NCI-H510A treated with DMSO at 0.1 percent for 48 hours (cell line): ENCODE measurements at regions not wholly inside any gene's neighbourhood (a gene's known extent, or its start where the extent isn't known, plus 50 kb on each side); places are given as distances from the start of the nearest gene placed in this dataset.

ENCODE experiments used
- DNase-seq: peaks from one replicate; lab custom pipeline; 2025; lab: John Stamatoyannopoulos, UW

DNA sequence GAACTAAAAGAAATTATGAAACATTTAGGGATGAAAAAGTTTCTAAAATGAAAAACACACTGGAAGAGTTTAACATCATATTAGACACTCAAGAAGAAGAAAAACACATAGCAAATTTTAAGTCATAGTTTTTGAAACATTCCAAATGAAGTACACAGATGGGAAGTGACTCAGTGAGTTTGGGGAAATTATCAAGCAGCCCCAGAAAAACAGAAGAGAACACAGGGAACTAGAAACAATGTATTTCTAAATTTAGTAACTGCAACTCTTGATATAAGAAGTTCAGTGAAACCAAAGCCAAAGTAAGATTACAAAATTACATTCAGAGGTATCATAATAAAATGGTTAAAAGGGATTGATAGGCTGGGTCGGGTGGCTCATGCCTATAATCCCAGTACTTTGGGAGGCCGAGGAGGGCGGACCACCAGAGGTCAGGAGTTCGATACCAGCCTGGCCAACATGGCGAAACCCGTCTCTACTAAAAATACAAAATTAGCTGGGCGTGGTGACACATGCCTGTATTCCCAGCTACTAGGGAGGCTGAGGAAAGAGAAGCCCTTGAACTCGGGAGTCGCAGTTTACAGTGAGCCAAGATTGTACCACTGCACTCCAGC lies 461.2 kb downstream of the KCTD8 start:
- no peak for DNase-seq

DNA sequence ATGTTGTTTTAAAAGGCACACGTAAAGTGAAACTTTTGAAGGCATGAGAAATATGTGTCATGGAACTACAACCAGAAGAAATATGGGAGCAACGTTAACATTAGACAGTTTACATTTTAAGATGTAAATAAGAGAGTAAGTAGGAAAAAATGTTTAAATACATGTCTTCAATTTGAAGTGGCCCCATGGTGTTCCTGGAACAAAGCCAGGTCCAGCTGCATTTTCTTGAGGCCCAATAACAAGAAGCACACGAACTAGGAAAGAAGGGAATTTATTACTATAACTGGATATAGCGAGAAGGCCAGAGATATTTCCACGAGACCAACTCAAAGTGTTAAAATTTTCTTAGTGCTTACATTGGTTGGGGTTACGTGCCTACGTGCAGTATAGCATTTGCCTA lies 458.1 kb downstream of the KCTD8 start:
- DNase-seq, result no peak

DNA sequence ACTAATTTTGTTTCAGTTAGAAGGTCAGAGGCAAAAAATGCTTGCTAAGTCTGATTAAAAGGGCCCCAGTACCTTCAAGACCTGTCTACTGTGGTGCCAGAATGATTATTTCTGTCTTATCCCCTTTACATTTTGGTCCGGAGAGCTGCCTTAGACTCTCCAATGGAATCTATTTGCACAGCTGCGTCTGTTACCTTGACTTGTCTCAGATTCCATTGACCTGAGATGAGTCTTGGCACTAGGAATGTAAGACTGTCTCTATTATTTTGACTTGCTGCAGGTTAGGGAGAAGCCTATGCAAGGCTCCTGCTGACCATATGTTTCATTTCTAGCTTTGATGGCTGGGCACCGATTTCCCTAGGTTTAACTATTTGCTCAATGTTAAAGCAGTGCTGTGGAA lies 457.6 kb downstream of the KCTD8 start:
- DNase-seq, result peak; percentile 9

DNA sequence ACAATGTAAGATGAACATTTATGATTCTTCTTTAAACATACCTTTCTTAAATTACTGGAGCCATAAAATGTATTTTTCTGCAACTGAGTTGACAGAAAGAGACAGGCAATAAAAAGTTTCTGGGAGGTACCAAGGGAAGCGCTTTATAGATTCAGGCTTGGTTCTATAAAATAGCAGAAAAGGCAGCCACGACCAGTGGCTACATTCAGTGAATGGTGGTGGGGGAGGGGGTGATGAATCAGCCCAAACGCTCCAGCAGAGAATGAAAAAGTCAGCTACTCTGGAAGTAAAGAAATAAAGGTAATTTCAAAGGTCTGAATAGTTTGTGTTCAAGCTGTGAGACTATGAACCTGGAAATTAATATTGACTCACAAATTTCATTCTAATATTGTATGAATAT lies 456.1 kb downstream of the KCTD8 start:
- DNase-seq, result no peak

DNA sequence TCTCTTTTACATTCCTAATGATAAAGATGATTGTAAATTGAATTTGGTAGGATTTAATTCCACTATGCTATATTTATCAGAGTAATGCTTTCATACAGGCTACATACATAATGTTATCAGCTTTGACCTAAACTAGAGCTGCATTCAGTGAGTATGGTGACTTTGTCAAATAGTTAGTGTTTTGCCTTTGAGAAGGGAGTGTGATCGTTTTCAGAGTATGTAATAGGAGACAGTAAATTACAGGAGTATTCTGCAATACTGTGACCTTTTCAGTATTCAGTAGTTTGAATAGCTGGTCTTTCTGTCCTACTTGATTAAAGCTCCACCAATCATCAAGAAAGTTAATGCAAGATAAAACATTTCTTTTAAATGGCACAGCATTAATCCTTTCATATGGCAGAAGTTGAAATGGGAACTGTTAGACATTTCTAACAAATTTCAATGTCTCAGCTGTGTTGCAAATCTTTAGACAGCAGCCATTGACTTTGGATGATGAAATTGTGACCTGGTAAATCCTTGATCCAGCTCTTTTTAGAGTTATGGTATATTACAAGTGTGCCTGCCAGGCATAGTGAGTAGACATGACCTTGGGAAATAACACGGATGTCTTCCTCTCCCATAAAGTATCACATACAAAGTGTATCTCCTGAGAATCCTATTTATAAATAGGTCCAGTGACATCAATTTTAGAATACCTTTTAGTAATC lies 455.3 kb downstream of the KCTD8 start:
- no peak for DNase-seq

DNA sequence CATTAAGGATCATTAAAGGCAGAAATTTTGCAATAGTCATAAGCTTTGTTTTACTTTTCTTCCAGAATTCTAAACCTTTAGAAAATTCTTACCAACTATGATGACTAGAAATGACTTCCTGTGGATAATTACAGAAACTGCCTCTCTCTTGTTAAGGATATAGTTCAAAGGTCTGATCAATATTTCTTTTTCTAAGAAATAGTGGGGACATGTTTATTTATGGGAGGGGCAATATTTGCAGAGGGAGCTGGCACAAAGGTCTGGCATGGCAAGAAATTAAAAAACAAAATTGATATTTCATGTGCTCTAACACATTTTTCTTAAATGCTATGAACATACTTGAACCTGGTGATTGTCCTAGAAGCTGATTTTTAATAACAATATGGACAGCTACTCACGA lies 448.9 kb downstream of the KCTD8 start:
- no peak for DNase-seq

DNA sequence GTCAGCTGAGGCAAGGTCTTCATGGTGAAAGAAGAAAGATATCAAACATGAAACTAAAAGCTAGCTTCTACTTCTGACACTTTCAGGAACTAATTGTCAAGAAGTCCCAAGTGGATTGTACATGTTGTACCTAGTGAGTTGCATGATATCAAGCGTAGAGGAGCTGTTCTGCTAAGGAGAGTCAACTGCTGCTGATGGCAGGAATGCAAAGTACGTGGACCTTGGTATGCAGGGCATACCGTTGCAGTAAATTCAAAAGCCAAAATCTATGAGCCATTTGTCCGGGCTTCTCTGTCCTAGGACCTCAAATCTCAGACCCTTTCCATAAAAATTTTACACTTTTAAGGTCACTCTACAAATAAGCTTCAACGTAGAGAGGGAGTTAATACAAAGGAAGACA lies 446.2 kb downstream of the KCTD8 start:
- no peak for DNase-seq

DNA sequence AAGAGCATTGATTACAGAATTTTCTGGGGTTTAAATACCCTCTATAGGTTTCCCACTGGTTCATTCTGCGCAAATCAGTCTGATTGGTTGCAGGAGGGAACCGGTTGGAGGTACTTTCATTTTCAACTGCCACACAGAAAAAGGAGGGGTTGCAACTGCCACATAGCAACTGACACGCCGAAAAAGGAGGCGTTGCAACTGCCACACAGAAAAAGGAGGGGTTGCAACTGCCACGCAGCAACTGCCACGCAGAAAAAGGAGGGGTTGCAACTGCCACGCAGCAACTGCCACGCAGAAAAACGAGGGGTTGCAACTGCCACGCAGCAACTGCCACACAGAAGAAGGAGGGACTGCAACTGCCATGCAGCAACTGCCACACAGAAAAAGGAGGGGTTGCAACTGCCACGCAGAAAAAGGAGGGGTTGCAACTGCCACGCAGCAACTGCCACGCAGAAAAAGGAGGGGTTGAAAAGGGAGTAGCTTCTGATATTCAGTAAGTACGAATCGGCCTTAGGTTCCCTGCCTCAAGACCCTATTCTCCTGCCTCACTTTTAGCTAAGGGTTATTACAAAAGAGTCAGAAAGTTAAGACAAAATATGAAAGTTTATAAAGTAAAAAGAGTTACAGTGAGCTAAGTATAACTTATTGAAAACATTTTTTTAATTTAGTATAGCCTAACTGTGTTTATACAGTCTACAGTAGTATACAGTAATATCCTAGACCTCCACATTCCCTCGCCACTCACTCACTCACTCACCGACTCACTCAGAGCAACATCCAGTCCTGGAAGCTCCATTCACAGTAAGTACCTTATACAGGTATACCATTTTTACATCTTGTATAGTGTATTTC lies 431.8 kb downstream of the KCTD8 start:
- no peak for DNase-seq

DNA sequence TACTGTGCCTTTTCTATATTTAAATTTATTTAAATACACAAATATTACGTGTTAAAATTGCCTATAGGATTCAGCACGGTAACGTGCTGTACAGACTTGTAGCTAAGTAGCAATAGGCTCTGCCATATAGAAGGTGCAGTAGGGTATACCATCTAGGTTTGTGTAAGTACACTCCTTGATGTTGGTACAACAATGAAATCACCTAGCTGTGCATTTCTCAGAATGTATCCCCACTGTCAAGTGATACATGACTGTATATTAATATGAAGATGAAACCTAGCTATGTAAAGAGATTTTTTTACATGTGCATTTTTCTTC lies 431.2 kb downstream of the KCTD8 start:
- no peak for DNase-seq

DNA sequence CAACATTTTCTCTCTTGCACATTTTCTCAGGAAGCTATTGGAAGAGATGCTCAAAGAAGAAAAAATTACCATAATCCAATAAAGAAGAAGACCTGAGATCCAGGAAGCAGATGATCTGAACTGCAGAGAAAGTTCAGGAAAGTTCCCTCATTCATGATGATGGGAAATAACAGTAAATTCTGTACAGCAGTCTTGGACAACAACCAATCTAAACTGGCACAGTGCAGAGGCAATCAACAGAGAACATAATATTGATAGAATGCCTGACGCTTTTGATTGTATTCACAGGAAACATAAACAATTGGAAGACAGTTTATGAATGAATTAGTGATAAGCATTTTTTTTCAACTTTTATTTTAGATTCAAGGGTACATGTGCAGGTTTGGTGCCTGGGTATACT lies 428.9 kb downstream of the KCTD8 start:
- DNase-seq, result no peak

DNA sequence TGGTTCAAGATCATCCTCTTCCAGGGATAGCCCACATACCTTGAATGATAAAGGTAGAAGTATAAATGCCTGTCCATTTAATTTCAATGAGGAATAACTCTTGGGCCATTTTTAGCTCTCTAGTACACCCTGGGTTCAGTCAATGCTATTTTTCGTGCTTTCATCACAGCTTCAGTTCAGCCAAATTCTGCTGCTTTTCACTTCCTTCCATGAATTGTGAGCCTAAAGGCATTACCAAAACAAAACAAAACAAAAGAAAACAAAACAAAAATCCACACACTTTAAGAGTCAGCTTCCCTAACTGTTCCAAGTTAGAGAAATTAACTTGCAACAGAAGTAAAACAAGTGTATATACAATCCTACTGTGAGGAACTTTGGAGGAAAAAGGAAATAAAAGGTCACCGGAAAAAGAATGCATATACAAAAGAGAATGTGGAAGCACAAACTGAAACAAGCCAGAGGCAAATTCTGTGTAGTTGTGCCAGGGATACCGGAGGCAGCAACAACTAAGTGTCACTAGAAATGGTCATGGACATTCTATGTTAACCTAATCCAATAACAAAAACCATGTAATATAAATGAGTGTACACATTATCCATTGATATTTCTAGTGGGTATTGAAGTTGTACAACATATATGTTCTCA lies 423.1 kb downstream of the KCTD8 start:
- DNase-seq, result no peak

DNA sequence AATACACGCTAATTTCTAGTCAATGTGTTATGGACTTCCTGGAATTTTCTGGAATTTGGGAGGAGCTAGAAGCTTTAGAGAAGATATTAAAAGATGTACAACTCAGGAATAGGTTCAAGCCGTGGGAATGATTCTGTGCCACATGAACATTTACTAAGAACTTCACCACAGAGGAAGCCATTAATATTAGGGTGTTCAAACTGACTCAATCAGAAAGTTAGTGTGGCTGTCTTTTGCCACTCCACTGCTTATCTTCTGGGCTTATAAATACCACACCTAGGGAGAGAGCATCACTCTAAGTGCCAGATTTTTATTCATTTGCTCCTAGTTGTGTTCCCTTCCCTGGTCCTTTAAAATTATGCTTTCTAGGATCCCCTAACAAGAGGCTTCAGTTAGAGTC lies 409.8 kb downstream of the KCTD8 start:
- no peak for DNase-seq

DNA sequence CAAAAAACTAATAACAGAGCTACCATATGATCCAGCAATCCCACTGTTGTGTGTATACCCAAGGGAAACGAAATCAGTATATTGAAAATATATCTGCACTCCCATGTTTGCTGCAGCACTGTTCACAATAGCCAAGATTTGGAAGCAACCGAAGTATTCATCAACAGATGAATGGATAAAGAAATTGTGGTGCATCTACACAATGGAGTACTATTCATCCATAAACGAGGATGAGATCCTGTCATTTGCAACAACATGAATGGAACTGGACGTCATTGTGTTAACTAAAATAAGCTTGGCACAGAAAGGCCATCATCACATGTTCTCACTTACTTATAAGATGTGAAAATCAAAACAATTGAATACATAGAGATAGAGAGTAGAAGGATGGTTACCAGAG lies 402.1 kb downstream of the KCTD8 start:
- DNase-seq, result no peak

DNA sequence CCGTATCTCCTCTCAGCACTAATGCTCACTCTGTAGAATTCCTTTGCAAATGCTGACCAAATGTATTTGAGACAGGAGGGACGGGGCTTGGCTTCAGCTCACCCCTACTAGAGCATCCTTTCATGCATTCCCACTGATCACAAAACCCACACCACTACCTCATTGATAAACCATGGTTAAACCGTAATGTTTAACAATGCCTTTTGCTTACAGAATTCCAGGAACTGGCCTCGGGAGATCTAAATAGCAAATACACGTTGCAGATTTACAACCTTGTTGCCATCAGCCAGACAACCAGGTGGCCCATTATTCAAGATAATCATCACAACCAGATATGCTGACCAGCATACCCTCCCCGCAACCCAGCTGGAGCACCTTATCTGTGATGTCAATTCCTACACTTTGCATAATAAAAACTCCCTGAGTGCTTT lies 391.9 kb downstream of the KCTD8 start:
- no peak for DNase-seq

DNA sequence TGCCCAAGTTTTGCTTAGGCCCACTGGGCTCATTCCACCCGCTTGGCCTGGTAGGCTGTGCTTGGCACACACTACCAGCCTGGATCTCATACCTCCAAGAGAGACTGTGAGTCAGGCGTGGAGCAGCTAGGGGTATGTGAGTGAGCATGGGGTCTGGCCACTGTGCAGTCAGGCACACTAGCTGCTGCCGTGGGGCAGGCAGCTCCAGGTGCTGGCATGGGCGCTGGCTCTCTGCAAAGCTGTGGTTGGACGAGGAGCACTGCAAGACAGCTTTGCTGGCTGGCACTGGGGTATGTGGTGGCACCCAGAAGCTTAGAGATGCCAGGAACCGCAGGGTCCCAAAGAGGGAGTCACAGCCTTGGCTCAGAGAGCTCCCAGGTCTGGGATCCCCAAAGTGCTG lies 377.8 kb downstream of the KCTD8 start:
- DNase-seq, result no peak

DNA sequence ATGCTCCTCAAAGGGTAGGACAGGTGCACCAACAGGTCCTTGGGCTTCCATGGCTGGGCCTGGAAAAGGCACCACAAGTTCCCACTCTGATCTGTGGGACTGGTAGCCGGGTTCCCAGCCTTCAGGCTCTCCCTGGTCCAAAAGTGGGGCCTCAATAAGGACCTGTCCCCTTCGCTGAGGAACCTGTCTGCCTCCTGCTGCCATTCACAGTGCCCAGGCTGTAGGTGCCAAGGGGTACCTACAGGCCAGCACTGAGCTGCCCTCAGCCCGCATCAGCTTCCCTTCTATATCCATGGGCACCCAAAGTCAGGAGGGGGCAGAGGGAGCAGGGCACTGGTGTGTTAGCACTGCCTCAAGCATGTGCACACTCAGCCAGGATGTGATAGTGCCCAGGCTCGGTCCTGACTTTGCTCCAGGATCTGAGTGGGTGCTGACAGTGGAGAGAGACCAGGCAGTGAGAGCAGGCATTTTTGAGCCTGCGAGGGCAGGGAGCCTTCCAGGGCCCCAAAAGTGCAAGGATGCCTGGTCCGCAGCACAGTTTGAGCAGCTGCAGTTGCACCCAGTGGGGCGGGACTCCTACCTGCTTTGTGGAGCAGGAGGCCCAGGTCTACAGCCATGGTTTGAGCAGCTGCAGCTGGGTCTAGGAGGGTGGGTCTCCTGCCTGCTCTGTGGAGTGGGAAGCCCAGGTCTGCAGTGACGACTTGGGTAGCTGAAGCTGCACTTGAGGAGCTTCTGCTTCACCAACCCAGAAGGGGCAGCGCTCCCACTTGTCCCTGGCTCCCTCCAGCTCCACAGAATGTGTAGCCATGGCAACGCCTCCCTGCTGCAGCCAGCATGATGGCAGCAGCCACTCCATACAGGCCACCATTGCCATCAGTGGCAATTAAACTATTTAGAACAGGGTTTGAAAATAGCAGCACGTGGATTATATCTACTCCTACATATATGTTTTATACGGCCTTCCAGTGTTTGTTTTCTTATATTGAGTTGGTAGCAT lies 376.4 kb downstream of the KCTD8 start:
- DNase-seq, result no peak

DNA sequence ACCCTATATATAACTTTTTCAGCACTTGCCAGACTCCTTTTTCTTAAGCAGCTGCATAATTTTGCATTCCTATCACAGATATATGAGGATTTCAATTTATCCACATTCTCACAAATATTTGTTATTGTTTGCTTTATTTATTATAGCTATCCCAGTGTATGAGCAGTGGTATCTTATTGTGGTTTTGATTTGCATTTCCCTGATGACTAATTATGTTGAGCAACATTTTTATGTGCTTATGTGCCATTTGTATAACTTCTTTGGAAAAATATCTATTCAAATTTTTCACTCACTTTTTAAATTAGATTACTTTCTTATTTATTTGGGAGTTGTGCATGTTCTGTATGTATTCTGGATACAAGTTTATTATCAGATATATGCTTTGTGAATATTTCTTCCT lies 361.9 kb downstream of the KCTD8 start:
- DNase-seq, result no peak

DNA sequence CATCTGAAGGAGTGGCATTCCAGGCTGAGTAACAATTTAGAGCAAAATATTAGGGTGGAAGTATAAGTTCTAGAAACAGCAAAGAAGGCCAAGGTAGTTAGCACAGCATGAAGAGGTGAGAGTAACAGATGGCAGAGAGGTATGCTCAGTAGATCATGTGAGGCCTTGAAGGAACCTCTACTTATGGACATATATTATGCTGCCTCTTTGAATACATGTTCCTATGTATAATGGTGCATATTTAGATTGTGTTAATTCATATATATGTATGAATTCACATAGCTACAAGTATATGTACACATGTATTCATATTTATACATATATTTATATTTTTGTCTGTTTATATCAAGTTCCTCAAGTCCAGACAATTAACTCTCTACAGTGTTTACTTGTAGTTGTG lies 355.2 kb downstream of the KCTD8 start:
- DNase-seq, result no peak

DNA sequence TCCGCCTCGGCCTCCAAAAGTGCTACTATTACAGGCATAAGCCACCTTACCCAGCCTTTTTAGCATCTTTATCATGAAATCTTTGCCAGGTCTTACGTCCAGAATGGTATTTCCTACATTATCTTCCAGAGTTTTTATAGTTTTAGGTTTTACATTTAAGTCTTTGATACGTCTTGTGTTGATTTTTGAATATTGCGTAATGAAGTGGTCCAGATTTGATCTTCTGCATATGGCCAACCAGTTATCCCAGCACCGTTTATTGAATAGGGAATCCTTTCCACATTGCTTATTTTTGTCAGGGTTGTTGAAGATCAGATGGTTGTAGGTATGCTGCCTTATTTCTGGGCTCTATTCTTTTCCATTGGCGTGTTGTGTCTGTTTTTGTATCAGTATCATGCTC lies 349.6 kb downstream of the KCTD8 start:
- DNase-seq, result no peak

DNA sequence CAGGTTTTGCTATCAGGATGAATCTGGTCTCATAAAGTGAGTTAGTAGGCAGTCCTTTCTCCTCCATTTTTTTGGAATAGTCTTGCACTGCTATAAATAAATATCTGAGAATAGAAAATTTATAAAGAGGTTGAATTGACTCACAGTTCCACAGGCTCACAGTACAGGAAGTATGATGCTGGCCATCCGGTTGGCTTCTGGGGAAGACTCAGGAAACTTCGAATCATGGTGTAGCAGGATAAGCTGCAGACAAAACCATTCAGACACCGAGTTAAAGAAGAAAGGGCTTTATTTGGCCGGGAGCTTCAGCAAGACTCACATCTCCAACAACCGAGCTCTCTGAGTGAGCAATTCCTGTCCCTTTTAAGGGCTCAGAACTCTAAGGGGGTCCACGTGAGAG lies 348.2 kb downstream of the KCTD8 start:
- DNase-seq, result no peak

DNA sequence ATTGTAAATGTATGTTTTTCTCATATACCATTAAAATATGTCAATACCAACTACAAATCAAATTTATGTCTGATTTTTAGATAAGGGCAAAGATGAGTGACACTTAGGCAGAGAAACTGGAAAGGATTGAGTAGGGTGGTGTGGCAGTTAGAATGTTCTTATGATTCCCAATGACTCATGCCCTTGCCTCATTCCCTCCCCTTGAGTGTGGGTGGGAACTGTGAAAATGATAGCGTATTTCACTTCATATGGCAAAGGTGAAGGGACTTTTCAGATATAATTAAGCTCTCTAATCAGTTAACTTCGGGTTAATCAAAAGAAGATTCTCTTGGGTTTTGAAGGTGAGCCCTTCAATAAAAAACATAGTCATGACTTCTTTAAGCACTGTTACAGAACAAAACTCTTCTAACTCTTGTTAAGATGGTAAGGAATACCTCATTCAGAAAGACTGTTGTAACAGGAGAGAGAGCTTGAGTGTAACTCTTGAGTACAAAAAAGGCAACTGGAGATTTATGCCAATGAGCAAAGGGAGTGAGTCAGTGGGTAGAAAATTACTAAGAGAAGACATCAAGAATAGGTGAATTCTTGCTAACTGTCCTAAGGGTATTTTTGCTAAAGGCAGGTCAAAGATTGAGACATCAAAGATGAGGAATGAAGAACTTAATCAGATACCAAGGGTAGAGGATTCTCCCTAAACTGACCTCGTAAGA lies 329.5 kb downstream of the KCTD8 start:
- no peak for DNase-seq
